ENCODE measurements at regions not wholly inside any gene's neighbourhood (a gene's known extent, or its start where the extent isn't known, plus 50 kb on each side); places are given as distances from the start of the nearest gene placed in this dataset.

- TF ChIP-seq CTCF (IDR thresholded peaks at IDR 0.05; ENCODE audit: low read depth, low read length) (no peak), POLR2A (IDR thresholded peaks at IDR 0.05; ENCODE audit: extremely low read depth, insufficient read length) (no peak), MAX (IDR thresholded peaks at IDR 0.05; ENCODE audit: low read depth, low read length) (no peak), MYC (IDR thresholded peaks at IDR 0.05; ENCODE audit: low read depth, low read length) (no peak)
These were observed 262.8 kb downstream of the FOXO1 start for GRCh38 chr13:40403509-40404241.

All from NB4 (cell line).